GM21529 (cell line): ENCODE measurements at regions not wholly inside any gene's neighbourhood (a gene's known extent, or its start where the extent isn't known, plus 50 kb on each side); places are given as distances from the start of the nearest gene placed in this dataset.

Experiments
- ATAC-seq: cut with Tn5 transposase; IDR thresholded peaks from one replicate; pipeline ENCODE4 v1.9.1; 2021; ENCODE audit not compliant: unreplicated experiment

DNA sequence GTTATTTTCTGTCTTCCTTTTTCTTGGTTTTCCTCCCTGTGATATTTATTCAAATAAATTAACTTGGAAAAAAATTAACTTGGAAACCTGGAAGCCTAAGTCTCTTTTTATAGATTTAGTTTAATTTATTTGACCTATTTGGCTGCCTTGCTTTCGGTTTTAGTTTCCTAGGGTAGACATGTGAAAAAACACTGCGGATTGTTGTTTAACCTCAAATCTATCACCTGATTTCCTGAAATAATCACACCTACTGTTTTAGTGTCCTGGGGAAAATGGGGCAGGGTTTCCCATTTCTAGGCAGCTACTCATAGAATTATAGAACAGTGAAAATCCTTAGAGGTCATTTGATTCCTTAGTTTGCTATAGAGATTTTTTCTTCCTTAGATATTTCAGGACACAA is 412.4 kb downstream of the PCDH17 start:
- no peak for ATAC-seq

DNA sequence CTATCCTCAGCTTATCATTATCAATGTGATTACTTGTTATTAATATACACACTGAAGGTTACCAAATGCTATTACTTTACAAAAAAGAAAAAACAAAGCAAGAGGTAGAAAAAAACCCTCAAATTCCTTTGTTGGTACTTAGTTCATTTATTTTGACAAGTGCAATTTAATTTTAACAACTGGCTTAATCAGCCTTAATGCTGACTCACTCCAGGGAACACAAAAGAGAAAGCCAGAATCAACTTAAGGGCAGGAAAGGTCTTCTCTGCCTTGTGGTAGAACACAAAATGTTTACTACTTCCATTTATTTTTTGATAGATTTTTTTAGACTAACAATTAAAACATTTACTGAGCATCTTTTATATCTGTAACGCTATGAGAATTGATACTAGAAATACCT is 417.1 kb downstream of the PCDH17 start:
- ATAC-seq: no peak

DNA sequence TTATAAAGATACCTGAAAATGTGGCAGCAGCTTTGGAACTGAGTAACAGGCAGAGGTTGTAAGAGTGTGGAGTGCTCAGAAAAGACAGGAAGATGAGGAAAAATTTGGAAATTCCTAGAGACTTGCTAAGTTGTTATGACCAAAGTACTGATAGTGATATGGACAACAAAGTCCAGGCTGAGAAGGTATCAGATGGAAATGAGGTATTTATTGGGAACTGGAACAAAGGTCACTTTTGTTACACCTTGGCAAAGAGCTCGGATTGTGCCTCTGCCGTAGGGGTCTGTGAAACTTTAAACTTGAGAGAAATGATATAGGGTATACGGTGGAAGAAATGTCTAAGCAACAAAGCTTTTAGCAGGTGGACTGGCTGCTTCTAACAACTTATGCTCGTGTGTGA is 419.9 kb downstream of the PCDH17 start:
- no peak for ATAC-seq

DNA sequence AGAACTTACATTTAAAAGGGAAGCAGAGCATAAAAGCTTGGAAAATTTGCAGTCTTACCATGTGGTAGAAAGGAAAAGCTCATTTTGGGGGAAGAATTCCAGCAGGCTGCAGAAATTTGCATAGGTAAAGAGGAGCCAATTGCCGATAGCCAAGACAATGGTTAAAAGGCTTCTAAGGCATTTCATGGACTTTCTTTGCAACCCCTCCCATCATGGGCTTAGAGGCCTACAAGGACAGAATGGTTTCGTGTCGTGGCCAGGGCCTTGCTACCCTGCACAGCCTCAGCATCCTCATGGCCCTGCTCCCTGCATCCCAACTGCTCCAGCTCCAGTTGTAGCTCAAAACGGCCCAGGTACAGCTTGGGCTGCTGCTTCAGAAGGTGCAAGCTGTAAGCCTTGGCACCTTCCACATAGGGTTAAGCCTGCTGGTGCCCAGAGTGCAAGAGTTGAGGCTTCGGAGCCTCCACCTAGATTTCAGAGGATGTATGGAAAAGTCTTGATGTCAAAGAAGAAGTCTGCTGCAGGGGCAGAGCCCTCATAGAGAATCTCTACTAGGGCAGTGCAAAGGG is 420.3 kb downstream of the PCDH17 start:
- ATAC-seq: no peak

DNA sequence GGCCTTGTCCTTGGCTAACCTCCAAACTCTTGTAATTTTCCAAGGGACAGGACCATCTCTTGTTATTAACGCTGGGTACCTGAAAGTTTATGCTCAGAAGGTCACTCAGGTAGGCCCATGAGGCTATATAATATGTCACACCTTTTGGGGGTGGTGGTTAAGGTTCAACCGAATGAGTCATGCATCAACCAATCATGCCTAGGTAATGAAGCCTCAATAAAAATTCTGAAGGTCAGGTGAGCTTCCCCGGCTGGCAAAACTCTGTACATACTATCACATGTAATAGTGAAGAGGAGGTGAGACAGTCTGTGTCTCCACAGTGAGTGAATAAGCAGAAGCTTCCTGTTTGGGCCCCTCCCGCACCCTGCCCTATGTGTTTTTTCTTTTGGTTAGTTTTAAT is 424.9 kb downstream of the PCDH17 start:
- ATAC-seq: no peak

DNA sequence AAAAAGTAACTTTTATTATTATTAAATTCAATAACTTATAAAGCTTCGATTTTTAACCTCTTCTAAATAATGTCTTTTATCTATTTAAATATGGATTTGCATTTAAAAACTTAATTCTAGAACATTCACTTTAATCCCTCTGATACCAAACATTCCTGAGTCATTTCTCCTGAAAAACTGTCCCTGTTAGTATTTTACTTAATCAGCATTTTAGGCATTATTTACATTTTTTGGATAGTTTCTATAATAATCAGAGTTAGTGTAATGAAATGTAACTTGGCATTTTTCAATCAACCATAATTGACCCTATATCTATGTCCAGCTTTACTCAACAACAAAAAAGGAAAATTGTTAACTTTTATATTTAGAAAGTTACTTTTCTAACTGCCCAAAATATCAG is 428.1 kb downstream of the PCDH17 start:
- no peak for ATAC-seq

DNA sequence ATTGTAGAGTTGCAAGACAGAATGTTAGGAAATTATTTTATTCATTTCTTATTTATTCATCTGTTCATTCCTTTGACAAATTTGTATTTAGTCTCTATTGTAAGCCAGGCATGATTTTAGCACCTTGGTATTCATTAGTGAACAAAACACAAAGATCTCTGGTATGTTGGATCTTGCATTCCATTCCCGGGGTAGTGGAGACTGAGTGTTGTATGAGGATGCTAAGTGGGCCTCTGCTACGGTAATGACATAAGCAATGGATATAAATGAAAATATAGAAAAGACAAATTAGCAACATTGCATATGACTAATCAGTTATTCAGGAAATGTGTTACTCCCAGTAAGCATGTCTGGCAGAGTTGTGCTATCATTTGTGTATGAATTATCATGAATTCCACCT is 449.3 kb downstream of the PCDH17 start:
- no peak for ATAC-seq

DNA sequence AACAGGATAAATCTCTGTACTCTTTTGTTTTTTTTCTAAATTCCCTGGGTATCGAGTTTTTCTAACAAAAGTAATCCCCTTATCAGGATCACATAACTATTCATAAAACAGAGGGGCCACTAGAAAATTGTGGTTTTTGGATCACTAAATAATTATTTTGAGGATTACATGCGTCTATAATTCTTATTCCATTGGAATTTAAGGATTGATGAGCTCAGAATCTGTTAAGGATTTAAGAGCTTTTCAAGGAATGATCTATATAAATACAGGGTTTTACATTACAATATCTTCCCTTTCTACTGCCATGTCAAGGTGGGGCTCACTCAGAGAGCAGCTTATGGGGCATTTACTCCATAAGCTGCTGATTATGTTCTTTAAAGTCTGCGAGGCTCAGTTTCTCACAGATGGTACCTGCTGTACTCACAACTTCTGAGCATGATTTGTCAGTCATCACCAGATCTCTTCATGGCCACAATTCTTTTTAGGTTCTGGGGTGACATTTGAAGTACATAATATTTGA is 449.8 kb downstream of the PCDH17 start:
- ATAC-seq: no peak

DNA sequence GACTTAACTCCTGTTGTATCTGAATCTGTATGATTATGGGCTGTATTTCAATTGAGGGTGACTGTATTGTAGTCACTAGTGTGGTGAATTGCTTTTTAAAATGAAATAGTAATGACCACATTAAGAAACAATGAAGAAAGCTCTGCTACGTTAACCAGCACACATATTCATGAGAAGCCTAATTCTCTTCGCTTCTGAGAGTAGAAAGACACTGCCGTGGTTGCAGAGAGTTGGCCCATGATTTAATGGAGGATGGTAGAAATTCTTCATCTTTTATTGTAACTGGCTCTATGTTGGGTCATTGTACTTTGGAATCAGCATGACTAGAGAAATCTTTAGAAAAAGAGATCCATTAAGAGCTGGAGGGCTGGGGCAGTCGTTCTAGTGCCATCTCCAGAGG is 451.5 kb downstream of the PCDH17 start:
- ATAC-seq: no peak

DNA sequence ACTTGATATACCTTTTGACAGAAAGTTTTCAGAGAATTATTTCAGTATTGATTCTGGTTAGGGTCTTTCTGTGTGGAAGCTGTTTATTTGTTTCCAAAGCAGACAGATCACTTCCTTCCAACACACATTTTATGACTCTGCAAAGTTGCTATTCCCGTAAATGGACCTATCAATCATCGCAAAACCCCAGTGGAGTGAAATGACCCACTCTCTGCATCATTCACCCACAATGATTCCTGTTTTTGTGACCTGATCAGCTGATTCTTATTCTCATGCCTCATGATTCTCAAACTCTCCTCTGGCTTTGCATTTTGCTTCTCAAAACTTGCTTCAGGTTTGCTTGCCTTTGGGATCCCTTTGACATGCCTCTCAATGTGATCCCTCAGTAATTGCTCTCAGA is 453.7 kb downstream of the PCDH17 start:
- no peak for ATAC-seq

DNA sequence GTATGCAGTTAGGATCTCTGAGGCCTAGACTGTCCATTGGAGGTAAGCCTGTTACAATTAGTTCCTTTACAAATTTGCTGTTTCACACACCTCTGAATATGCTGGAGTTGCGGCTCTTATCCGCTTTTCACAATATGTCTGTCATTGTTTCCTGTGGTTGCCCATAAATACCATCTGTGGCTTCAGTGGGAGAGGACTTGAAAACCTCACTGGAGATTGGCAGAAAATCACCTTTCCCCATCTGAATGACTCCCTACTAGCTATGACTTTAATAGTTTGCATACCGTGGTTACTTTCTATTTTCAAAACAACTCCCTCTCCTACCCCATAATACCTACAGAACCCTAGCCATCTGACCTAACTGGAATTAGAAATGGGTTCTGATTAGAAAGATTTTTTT is 454.3 kb downstream of the PCDH17 start:
- no peak for ATAC-seq

DNA sequence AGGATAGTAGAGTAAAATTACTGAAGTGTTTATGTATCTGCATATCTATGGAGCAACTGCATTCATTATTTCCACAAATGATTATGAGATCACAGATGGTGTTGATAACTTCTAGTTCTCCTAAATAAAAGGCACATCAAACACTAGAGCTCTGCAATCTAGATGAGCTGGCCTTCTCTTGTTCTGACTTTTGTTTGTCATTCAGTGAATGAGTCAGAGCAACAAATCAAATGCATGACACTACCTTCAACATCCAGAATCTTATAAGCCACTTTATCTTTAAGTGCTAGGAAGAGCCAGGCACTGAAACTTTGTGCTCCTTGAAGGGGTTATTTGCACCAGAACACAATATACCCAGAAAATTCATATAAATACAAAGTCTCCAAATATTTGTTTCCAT is 456.0 kb downstream of the PCDH17 start:
- no peak for ATAC-seq

DNA sequence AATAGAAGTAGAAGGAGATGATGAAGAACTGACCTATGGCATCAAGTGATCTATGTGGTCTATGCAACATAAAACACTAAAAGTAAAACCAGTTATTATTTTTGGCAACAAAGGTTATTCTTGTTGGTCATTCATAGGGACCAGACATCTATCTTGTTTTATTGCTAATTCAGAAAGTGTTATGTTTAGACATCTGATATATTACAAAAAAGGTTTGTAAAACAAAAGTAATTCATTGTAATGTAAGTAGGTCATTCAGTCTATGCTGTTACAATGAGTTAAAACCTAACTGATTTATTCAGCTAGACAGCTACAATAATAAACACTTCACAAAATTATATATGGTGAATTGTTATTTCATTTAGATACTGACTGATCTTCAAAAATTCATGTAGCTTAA is 461.9 kb downstream of the PCDH17 start:
- ATAC-seq: no peak

DNA sequence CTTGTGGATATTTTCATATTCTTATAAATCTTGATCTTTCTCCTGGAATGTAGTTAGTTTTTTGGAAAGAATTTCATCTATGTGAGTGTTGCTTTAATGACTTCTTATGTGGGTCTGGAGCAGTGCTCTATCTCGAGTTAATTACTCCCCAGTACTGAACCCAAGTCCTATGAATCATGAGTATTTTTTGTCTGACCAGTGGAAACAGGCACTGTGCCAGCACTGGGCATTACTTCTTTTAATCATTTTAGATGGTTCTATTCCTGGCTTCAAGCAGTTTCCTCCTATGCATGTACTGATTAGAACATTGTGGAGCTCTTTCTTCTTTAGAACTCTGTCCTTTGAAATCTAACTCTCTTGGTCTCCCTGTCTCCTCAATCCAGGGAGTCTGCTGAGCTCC is 466.3 kb downstream of the PCDH17 start:
- ATAC-seq: no peak

DNA sequence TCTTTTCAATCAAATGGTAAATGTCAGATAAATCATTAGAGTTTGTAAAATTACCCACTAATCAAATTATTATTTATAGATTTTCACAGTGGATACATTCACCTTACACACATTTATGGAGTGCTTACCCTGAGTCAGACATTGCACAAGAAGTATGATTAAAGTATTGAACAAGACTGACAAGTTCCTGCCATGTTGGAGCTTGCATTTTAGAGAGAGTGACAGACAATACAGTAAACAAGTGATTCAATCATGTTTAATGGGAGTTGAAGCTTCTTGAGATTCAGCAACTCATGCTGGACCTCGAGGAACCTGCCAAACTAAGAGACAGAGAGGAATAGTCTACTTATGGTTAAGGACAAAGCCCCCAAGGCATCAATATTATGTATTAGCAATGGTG is 487.8 kb downstream of the PCDH17 start:
- no peak for ATAC-seq

DNA sequence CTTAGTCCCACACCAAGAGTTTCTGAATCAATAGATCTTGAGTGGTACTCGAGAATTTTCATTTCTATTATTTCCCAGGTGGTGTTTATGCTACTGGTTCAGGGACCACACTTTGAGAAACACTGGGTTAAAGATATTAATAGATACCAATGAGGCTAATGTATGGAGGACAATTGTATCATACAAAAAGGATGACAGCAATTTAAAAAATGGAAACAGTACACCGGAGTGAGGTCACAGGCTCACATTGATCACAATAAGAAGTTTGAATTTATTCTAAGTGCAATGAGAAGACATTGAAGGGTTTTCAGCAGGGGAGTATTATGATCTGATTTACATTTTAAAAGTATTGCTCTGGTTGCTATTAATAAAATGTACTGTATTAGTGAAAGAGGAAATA is 488.3 kb downstream of the PCDH17 start:
- ATAC-seq: no peak

DNA sequence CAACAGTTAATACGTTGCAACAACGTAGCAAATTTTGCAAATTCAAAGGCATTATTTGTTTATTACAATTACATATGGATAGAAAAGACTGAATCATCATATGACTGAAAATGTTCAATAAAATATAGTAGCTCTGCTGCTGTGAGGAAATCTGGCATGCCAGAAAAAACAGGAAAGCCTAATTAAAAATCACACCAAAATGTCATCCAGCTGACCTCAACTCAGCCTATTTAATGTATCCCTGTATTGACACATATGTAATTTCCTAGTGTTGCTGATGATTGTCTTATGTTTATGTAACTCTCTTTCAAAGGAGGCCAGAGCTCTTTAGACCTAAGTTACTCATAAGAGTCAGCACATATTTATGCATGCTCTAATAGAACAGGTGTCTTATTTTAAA is 495.0 kb downstream of the PCDH17 start:
- ATAC-seq: no peak

DNA sequence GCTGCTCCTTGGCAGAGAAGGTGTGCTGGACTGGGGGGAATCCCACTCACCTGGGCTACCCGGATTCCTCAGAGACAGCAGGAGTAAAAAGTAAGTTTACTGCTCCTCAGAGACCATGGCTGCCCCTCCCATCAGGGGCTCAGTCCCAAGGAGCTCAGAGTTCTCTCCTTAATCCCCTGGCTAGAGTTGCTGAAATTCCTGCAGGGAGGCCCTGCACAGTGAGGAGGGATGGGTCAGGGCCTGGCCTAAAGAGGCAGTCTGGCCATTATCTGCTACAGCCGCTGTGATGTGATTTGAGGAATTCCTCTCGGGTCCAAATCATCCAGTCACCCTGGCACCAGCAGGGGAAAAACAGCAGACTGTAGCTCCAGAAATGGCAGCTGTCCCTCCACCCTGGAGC is 502.5 kb downstream of the PCDH17 start:
- ATAC-seq: no peak

DNA sequence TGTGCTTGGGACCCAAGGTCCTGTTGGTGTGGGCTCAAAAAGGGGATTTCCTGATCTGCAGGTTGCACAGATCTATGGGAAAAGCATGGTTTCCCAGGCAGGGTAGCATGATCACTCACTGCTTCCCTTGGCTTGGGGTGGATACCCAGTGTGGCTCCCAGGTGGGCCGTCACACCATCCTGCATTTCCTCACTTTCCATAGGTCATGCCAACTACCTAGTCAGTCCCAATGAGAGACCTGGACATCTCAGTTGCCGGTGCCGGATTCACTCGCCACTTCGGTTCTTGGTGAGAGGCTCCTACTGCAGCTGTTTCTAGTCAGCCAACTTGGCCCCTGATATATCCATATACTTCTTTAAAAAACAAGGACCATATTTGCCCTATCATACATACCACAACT is 503.0 kb downstream of the PCDH17 start:
- ATAC-seq: no peak

DNA sequence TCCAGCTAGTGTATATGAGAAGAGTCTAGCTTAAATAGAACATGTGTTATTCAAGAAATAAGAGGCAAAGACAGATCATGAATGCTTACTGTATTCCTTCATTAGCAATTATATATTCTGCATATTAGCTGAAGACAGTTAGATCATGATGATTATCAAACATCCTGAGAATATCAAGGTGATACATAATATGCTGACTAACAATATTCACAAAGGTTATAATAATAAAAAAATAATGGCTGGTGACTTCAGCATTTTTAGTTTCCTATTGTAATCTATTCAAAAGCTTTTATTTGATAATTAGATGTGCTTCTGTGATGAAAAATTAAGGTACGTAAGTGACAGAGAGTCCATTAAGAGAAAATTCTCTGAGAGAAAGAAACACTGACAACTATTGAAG is 511.4 kb downstream of the PCDH17 start:
- no peak for ATAC-seq

DNA sequence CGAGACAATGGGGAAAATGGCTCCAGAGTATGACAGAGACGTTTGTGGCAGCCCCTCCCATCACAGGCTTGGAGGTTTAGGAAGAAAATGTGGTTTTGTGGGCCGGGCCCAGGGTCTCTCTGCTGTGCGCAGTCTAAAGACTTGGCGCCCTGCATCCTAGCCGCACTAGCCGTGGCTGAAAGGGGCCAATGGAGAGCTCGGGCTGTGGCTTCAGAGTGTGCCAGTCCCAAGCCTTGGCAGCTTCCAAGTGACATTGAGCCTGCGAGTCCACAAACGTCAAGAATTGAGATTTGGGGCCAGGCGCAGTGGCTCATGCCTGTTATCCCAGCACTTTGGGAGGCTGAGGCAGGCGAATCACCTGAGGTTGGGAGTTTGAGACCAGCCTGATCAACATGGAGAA is 513.1 kb downstream of the PCDH17 start:
- ATAC-seq: no peak

DNA sequence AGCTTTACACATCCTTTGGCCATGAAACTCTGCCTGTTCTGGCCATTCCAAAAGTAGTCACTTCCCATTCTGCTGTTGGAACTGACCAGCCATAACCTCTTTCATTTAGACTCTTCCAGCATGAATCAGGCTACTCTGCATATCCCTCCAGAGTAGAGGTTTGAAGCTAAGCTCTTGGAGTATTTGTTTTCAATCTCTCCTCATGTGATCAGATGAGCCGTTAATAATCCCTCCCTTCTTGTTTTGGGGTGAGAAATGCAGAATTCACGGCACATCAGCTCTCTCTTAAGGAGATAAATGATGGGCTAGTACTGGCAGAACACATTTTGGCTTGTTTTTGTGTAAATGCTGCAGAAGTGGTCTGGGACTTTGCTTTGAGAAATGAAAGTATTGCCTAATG is 519.9 kb downstream of the PCDH17 start:
- no peak for ATAC-seq

DNA sequence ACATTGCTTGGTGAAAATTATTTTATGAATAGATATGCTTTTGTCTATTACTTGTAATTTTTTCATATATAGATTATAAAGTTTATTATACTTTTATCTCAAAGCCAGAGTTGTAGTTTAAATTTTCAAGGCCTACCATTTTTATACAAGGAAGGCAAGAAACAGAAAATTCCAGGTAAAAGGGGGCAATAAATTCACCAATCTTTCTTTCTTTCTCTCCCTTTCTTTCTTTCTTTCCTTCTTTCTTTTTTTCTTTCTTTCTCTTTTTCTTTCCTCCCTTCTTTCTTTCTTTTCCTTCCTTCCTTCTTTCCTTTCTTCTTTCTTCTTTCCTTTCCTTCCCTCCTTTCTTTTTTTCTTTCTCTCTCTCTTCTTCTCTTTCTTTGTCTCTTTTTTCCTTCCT is 529.4 kb downstream of the PCDH17 start:
- no peak for ATAC-seq

DNA sequence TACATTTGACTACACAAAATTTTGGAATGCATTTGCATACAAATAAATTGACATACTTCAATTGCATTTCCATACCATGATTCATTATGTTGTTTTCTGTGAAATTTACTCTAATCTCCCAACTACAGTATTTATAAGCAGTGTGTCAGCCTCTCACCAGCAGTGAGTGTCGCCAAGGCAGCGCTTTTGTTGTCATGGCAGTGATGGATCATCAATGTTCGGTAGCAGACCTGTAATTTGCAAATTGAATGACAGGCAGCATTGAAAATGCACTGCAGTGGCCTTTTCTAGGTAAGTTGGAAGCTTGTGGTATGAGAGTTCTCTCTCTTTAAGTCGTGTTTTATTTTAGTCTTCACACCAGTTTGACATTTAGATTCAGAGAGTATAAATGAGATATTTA is 534.1 kb downstream of the PCDH17 start:
- ATAC-seq: no peak
